HCT116 (cell line): ENCODE measurements at regions not wholly inside any gene's neighbourhood (a gene's known extent, or its start where the extent isn't known, plus 50 kb on each side); places are given as distances from the start of the nearest gene placed in this dataset.

ENCODE experiments used
- ATAC-seq: fragments of 200-7000 bp; cut with Tn5 transposase; 2 replicates; pipeline ENCODE4 v1.9.1; 2020; ENCODE audit warnings: mild to moderate bottlenecking, moderate library complexity
- BruUV-seq: library from RNA; stranded (reverse); fragments of 400-500 nt; replicated peaks from 2 replicates; lab custom pipeline; 2021; lab: Mats Ljungman, UMichigan
- CTCF ChIA-PET: fragments of 300-600 bp; sonication (Branson Sonifier 250); formaldehyde crosslinking; loops from one replicate; lab custom pipeline; 2021; ENCODE audit warnings: antibody characterized with exemption; lab: Charles Lee
- POLR2A ChIA-PET: fragments of 300-600, 350-600 bp; sonication (Branson Sonifier 250); formaldehyde crosslinking; loops from one replicate; lab custom pipeline; 2021; ENCODE audit warnings: antibody characterized with exemption; lab: Charles Lee
- RAD21 ChIA-PET, 2 experiments: fragments of 300-600 bp; sonication (Branson Sonifier 250); formaldehyde crosslinking; loops; one replicate each; lab custom pipeline; 2023; ENCODE audit warnings: low total read pairs in 2 of 2; ENCODE audit not compliant: uncharacterized antibody in 2 of 2, unreplicated experiment in 2 of 2, low non-redundant PET in 1 of 2; lab: Charles Lee
- DNase-seq: peaks from one replicate; pipeline ENCODE4 v3.0.0-alpha.2; 2010; ENCODE audit warnings: low read depth, low spot score
- H2AFZ ChIP-seq: fragments of 200-600 bp; shearing (Covaris generic), sonication (generic); 2 replicates; pipeline ENCODE4 v1.6.1; 2017; ENCODE audit warnings: low read depth, mixed run types, mixed read lengths, antibody characterized with exemption, low read length; ENCODE audit not compliant: poor library complexity, severe bottlenecking
- H3K27ac ChIP-seq: 2 replicates; pipeline ENCODE4 v1.5.1; 2012; ENCODE audit warnings: low read depth, low read length
- H3K27me3 ChIP-seq: fragments of 200-600 bp; sonication (generic); 2 replicates; pipeline ENCODE4 v1.6.1; 2016; ENCODE audit warnings: mixed run types, low read length, mixed read lengths; ENCODE audit not compliant: insufficient read depth
- H3K36me3 ChIP-seq, 2 experiments: fragments of 200-500 bp in 1 of 2; fragments of 200-600 bp in 1 of 2; sonication (Bioruptor generic) in 1 of 2; sonication (generic) in 1 of 2; 2 replicates each; pipeline versions ENCODE4 v1.5.1 to v1.6.1; 2014 to 2016; ENCODE audit warnings: low read length in 2 of 2, inconsistent platforms in 1 of 2, mixed read lengths in 1 of 2, mixed run types in 1 of 2; ENCODE audit not compliant: insufficient read depth in 2 of 2, control insufficient read depth in 1 of 2
- H3K4me1 ChIP-seq, 2 experiments: fragments of 200-600 bp in 1 of 2; sonication (generic) in 1 of 2; 2 replicates each; pipeline versions ENCODE4 v1.5.1 to v1.6.1; 2012 to 2017; ENCODE audit warnings: low read length in 2 of 2, inconsistent platforms in 1 of 2, mild to moderate bottlenecking in 1 of 2, mixed read lengths in 1 of 2, mixed run types in 1 of 2, moderate library complexity in 1 of 2; ENCODE audit not compliant: insufficient read depth in 2 of 2, control insufficient read depth in 1 of 2
- H3K4me2 ChIP-seq: fragments of 200-600 bp; sonication (generic); 2 replicates; pipeline ENCODE4 v1.6.1; 2017; ENCODE audit warnings: mixed run types, low read length, mixed read lengths
- H3K4me3 ChIP-seq, 2 experiments: fragments of 200-600 bp in 1 of 2; sonication (generic) in 1 of 2; replicated peaks in 1 of 2; 2 replicates each; pipeline ENCODE4 v1.5.1; 2011 to 2016; ENCODE audit warnings: low read length in 2 of 2, control low read depth in 1 of 2, low read depth in 1 of 2, mild to moderate bottlenecking in 1 of 2, mixed read lengths in 1 of 2, mixed run types in 1 of 2
- H3K79me2 ChIP-seq: fragments of 200-600 bp; sonication (generic); 2 replicates; pipeline ENCODE4 v1.6.1; 2017; ENCODE audit warnings: mild to moderate bottlenecking, mixed run types, low read length, moderate library complexity, mixed read lengths; ENCODE audit not compliant: insufficient read depth
- H3K9ac ChIP-seq: fragments of 200-600 bp; sonication (generic); 2 replicates; pipeline ENCODE4 v1.6.1; 2016; ENCODE audit warnings: low read length, mixed read lengths
- H3K9me2 ChIP-seq: fragments of 200-600 bp; sonication (generic), shearing (Covaris generic); 2 replicates; pipeline ENCODE4 v1.6.1; 2017; ENCODE audit warnings: mixed run types, mild to moderate bottlenecking, moderate library complexity; ENCODE audit not compliant: insufficient read depth
- H3K9me3 ChIP-seq, 2 experiments: fragments of 200-500 bp in 1 of 2; fragments of 200-600 bp in 1 of 2; sonication (Bioruptor generic) in 1 of 2; sonication (generic) in 1 of 2; 2 replicates each; pipeline ENCODE4 v1.6.1; 2014 to 2017; ENCODE audit warnings: low read length in 2 of 2, mixed read lengths in 2 of 2, inconsistent platforms in 1 of 2, low read depth in 1 of 2, mild to moderate bottlenecking in 1 of 2, mixed run types in 1 of 2, moderate library complexity in 1 of 2; ENCODE audit not compliant: control insufficient read depth in 1 of 2, insufficient read depth in 1 of 2
- H4K20me1 ChIP-seq: fragments of 200-600 bp; sonication (generic), shearing (Covaris generic); 2 replicates; pipeline ENCODE4 v1.6.1; 2017; ENCODE audit warnings: mixed run types, mild to moderate bottlenecking, moderate library complexity; ENCODE audit not compliant: insufficient read depth
- CEBPB ChIP-seq: IDR thresholded peaks from 2 replicates; pipeline ENCODE4 v1.6.1; 2012; ENCODE audit warnings: low read depth
- CTCF ChIP-seq, 3 experiments: fragments of 200-600 bp in 1 of 3; sonication (generic) in 1 of 3; IDR thresholded peaks in 2 of 3; conservative IDR thresholded peaks in 1 of 3; 2 replicates each; pipeline ENCODE4 v1.5.1; 2012 to 2017; ENCODE audit warnings: low read depth in 2 of 3, low read length in 2 of 3, antibody characterized with exemption in 1 of 3, borderline replicate concordance in 1 of 3, control low read depth in 1 of 3, mild to moderate bottlenecking in 1 of 3, mixed read lengths in 1 of 3, mixed run types in 1 of 3, moderate library complexity in 1 of 3; ENCODE audit not compliant: insufficient read depth in 1 of 3
- EGR1 ChIP-seq: IDR thresholded peaks from 2 replicates; pipeline ENCODE4 v1.6.1; 2012; ENCODE audit warnings: low read depth
- EZH2phosphoT487 ChIP-seq: fragments of 200-600 bp; IDR thresholded peaks from 2 replicates; pipeline ENCODE4 v1.6.1; 2018; ENCODE audit warnings: antibody characterized with exemption, borderline replicate concordance
- FOSL1 ChIP-seq: IDR thresholded peaks from 2 replicates; pipeline ENCODE4 v1.6.1; 2012; ENCODE audit warnings: low read depth
- POLR2A ChIP-seq: IDR thresholded peaks from 2 replicates; pipeline ENCODE4 v1.7.0; 2011; ENCODE audit warnings: borderline replicate concordance; ENCODE audit not compliant: insufficient read depth, insufficient read length; ENCODE audit errors: extremely low read depth
- POLR2AphosphoS5 ChIP-seq: IDR thresholded peaks from 2 replicates; pipeline ENCODE4 v1.6.1; 2011; ENCODE audit warnings: mild to moderate bottlenecking, low read depth, low read length, moderate library complexity
- SIN3A ChIP-seq: IDR thresholded peaks from 2 replicates; pipeline ENCODE4 v1.6.1; 2012; ENCODE audit warnings: low read depth
- SRF ChIP-seq: IDR thresholded peaks from 2 replicates; pipeline ENCODE4 v1.6.1; 2012; ENCODE audit warnings: low read depth
- ZFX ChIP-seq: fragments of 450-650 bp; IDR thresholded peaks from 2 replicates; pipeline ENCODE4 v1.6.1; 2017
- ZNF274 ChIP-seq: fragments of 200-500 bp; sonication (Bioruptor generic); IDR thresholded peaks from 2 replicates; pipeline ENCODE4 v1.6.1; 2014; ENCODE audit warnings: mild to moderate bottlenecking, low read depth, low read length, inconsistent platforms
- intact Hi-C: fragments of 100-400 bp; cut with micrococcal nuclease; formaldehyde crosslinking; loops from 2 replicates; pipeline ENCODE4 v1.10.0; 2022

DNA sequence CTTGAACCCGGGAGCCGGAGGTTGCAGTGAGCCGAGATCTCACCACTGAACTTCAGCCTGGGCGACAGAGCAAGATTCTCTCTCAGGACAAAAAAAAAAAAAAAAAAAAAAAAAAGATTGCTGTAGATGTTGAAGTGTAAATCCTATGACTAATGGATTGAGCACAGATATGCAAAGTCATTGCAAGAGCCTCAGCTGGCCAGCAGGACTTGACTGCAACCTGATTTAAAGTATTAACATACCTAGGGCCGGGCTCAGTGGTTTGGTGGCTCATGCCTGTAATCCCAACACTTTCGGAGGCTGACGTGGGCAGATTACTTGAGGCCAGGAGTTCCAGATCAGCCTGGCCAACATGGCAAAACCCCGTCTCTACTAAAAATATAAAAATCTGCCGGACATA, 69.6 kb upstream of the EPCAM start:
- no TSS peak for BruUV-seq

More for the DNA sequence above, 69.6 kb upstream of the EPCAM start:
- H2AFZ ChIP-seq: no peak overlapping the region
- H3K9ac ChIP-seq: no peak overlapping the region
- TF ChIP-seq EGR1: no peak
- no peak for TF ChIP-seq FOSL1
- no peak for TF ChIP-seq CTCF (IDR thresholded peaks at IDR 0.05 in 2 of 3, conservative IDR thresholded peaks at IDR 0.05 in 1 of 3; ENCODE audit: borderline replicate concordance in 1 of 3, insufficient read depth in 1 of 3, low read depth in 2 of 3, low read length in 2 of 3)
- TF ChIP-seq POLR2A: no peak
- no peak for TF ChIP-seq SRF
- no peak for TF ChIP-seq SIN3A
- no peak for TF ChIP-seq ZNF274
- TF ChIP-seq CEBPB: no peak
- no peak for TF ChIP-seq EZH2phosphoT487
- no peak for TF ChIP-seq ZFX
- no peak for TF ChIP-seq POLR2AphosphoS5
- intact Hi-C loops: no loop called here
- ATAC-seq: no peak
- no peak overlapping the region for H3K4me3 ChIP-seq
- H3K9me3 ChIP-seq: no peaks in the 10 kb centered on the region
- H3K36me3 ChIP-seq: no peaks in the 10 kb centered on the region
- RAD21 ChIA-PET: no interaction called here
- POLR2A ChIA-PET: no interaction called here
- H3K27ac ChIP-seq: no peak overlapping the region
- peaks cover 21% of the 10 kb centered on the region; the same call in 1 of the 2 replicates for H3K27me3 ChIP-seq
- H3K79me2 ChIP-seq: no peaks in the 10 kb centered on the region
- H4K20me1 ChIP-seq: no peaks in the 10 kb centered on the region
- CTCF ChIA-PET: no interaction called here
- H3K9me2 ChIP-seq: no peaks in the 10 kb centered on the region
- no peak overlapping the region for H3K4me2 ChIP-seq
- DNase-seq: no peak
- H3K4me1 ChIP-seq: no peaks in the 10 kb centered on the region
